Left renal pelvis (tissue), 4 donors: ENCODE measurements at regions not wholly inside any gene's neighbourhood (a gene's known extent, or its start where the extent isn't known, plus 50 kb on each side); places are given as distances from the start of the nearest gene placed in this dataset.
"Not testable (repeated sequence)": the region's sequence is repeated elsewhere in the genome, so short reads cannot be mapped to it uniquely, and the experiment has no call there.

Experiments
- DNase-seq, 4 donors: peaks; one replicate each; pipeline ENCODE4 v3.0.0-alpha.2; 2013; ENCODE audit warnings: low read depth in 4 of 4, low spot score in 3 of 4

- DNase-seq = no peak
Observed at GRCh38 chr4:32697281-32697814, 1977.2 kb downstream of the PCDH7 start.

- DNase-seq = no peak
Observed at GRCh38 chr4:32700838-32701237, 1980.7 kb downstream of the PCDH7 start.

GRCh38 chr4:32706893-32707292 is 1986.7 kb downstream of the PCDH7 start:
- DNase-seq = no peak

GRCh38 chr4:32716090-32716620 is 1996.0 kb downstream of the PCDH7 start:
- DNase-seq = not testable (repeated sequence)

GRCh38 chr4:32735856-32736590 is 2015.9 kb downstream of the PCDH7 start:
- DNase-seq = no peak

- DNase-seq = no peak
Observed at GRCh38 chr4:32744211-32744610, 2024.0 kb downstream of the PCDH7 start.

GRCh38 chr4:32745351-32745750 is 2025.2 kb downstream of the PCDH7 start:
- no peak for DNase-seq

- no peak for DNase-seq
Observed at GRCh38 chr4:32748061-32748460, 2027.9 kb downstream of the PCDH7 start.

- DNase-seq = no peak
Observed at GRCh38 chr4:32748498-32748897, 2028.3 kb downstream of the PCDH7 start.

- no peak for DNase-seq
Observed at GRCh38 chr4:32752962-32753361, 2032.8 kb downstream of the PCDH7 start.

- DNase-seq = no peak
Observed at GRCh38 chr4:32768664-32769389, 2048.7 kb downstream of the PCDH7 start.

GRCh38 chr4:32771491-32771890 is 2051.3 kb downstream of the PCDH7 start:
- DNase-seq = no peak

GRCh38 chr4:32775049-32775448 is 2054.9 kb downstream of the PCDH7 start:
- DNase-seq = peak in 2 of 4 donors; percentile 6

GRCh38 chr4:32776435-32777203 is 2056.4 kb downstream of the PCDH7 start:
- DNase-seq = no peak

GRCh38 chr4:32778025-32778424 is 2057.9 kb downstream of the PCDH7 start:
- no peak for DNase-seq

- no peak for DNase-seq
Observed at GRCh38 chr4:32778938-32779337, 2058.8 kb downstream of the PCDH7 start.

- DNase-seq = no peak
Observed at GRCh38 chr4:32789026-32789608, 2068.9 kb downstream of the PCDH7 start.

GRCh38 chr4:32790803-32791202 is 2070.6 kb downstream of the PCDH7 start:
- DNase-seq = no peak

- DNase-seq = no peak
Observed at GRCh38 chr4:32798471-32799159, 2078.4 kb downstream of the PCDH7 start.

- DNase-seq = no peak
Observed at GRCh38 chr4:32824336-32824735, 2104.2 kb downstream of the PCDH7 start.
